ENCODE measurements at regions not wholly inside any gene's neighbourhood (a gene's known extent, or its start where the extent isn't known, plus 50 kb on each side); places are given as distances from the start of the nearest gene placed in this dataset.

- DNase-seq (ENCODE audit: low spot score): no peak
- FAIRE-seq: no peak
These were observed 67.6 kb upstream of the AMPD3 start for GRCh38 chr11:10387206-10388083.

- DNase-seq (ENCODE audit: low spot score) (no peak), FAIRE-seq (no peak)
These were observed 67.0 kb upstream of the AMPD3 start for GRCh38 chr11:10388101-10388500.

- no peak for FAIRE-seq
- no peak for DNase-seq (ENCODE audit: low spot score)
These were observed 66.5 kb upstream of the AMPD3 start for GRCh38 chr11:10388574-10388973.

DNA sequence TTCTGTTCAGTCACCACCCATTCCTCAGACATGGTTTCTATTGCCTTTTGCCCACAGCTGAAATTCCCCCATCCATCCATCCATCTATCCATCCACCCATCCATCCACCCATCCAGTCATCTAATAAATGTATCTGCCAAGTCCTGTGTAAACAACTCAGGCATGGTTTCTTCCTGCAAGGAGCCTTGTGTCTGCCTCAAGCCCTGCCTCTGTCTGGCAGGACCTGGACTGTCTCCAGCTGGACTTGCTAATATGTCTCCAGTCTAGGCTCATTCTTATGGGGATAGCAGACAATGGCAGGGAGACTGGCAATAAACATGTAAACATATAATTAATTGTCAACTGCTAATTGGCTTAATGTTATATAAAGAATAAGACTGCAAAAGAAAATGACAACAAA is 64.7 kb upstream of the AMPD3 start:
- DNase-seq (ENCODE audit: low spot score) (no peak), FAIRE-seq (no peak)

- peak; percentile 5 for FAIRE-seq
- DNase-seq (ENCODE audit: low spot score): no peak
These were observed 62.7 kb upstream of the AMPD3 start for GRCh38 chr11:10392095-10393079.

- DNase-seq (ENCODE audit: low spot score) (no peak), FAIRE-seq (no peak)
These were observed 60.6 kb upstream of the AMPD3 start for GRCh38 chr11:10394229-10395101.

DNA sequence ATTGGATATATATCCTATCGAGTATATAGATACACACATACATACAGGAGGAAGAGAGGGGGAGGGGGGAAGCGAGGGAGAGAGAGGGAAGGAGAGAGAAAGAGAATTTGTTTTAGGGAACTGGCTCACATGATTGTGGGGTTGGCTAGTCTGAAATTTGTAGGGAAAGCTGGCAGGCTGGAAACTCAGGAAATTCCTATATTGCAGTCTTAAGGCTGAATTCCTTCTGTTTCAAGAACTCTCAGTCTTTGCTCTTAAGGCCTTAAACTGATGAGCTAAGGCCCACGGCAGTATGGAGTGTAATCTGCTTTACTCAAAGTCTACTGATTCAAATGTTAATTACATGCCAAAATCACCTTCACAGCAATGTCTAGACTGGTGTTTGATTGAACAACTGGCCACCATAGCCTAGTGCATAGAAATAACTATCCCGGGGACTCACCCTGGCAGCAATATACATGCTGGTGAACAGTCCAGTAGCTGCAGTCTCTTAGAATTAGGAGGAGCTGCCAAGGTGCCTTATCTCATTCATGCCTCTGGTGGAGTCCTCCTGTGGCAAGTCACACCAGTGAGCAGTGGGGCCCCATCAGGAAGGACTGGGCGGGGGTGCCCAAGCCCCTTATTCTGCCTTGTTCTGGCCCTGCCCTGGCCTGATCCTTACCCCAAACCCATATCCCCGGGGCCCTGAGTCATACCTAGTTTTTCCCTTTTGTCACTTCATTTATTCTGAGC is 59.7 kb upstream of the AMPD3 start:
- no peak for FAIRE-seq
- no peak for DNase-seq (ENCODE audit: low spot score)

DNA sequence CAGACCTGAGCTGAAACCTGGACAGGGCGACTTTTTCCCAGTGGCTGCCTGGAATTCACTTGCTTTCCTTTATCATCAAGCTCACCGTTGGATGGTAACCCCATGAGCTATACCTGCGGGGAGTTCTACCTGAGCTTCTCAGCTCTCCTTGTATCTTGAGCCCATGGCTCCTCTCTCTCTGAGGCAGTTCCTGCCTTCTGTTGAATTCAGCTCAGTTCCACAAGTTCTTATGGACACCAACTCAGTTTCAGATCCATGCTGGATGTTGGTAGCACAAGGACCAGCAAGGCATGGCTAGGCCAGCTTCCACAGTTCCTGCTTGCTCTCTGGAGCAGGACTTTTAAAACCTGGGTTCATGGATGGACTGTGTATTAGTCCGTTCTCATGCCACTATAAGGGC is 58.3 kb upstream of the AMPD3 start:
- no peak for DNase-seq (ENCODE audit: low spot score)
- FAIRE-seq: no peak

GRCh38 chr11:10397226-10397987 is 57.7 kb upstream of the AMPD3 start:
- no peak for DNase-seq (ENCODE audit: low spot score)
- no peak for FAIRE-seq

DNA sequence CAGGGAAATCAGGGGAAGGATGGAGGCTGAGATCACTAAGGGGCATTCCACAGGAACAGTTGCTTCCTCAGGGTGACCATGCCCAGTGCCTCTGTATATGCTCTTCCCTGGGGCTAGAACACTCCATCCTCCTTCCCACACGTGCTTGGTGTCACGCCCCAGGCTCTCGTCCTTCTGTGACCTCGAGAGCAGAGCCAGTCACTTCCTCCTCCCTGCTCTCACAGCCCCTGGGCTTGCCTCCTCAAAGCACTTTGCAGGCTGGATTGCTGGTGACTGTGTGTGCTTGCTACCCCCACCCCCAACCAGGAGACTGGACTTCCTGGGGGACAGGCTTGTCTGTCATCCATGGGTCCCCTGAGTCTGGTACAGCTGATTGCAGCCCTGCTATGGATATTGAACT is 56.5 kb upstream of the AMPD3 start:
- DNase-seq (ENCODE audit: low spot score) (no peak), FAIRE-seq (peak; percentile 46)

DNA sequence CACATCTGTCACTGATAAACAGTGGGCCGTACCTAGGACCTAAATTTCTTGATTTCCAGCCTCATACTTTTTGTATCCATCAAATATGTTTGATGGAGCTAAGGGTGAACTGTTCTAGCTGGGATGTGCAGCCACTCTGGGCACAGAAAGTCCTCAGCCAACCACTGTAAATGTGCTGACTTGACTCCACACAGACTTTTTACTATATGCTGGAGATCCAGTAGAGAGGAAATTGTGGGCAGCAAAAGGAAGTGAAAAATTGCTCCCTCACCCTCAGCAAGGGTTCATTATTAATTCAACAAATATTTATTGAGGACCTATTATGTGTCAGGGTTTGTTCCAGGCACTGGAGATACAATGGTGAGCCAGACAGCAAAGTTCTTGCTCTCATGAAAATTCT is 54.2 kb upstream of the AMPD3 start:
- FAIRE-seq: no peak
- DNase-seq (ENCODE audit: low spot score): no peak

DNA sequence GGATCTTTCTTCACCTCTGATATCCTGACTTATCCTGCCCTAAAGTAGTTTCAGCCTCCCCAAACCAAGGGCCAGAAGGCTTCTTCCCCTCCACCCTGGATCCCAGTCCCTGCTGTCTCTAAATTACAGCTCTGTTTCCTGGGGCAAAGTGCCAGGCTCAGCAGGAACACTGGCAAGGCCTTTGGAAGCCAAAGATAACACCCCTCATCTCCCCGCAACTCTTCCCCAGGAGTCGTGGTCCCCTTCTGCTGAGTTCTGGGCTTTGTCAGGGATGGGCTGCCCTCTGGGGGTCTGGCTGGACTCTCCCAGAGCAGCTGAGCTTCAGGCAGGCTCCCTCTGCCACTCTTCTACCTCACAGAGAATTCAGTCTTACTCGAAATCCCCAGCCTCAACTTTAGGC is 53.8 kb upstream of the AMPD3 start:
- no peak for DNase-seq (ENCODE audit: low spot score)

GRCh38 chr11:10401696-10402392 is 53.2 kb upstream of the AMPD3 start:
- FAIRE-seq (no peak), DNase-seq (ENCODE audit: low spot score) (no peak)

More for the DNA sequence above, 53.8 kb upstream of the AMPD3 start:
- no peak for FAIRE-seq

Data from urothelium cell line (cell line).